ENCODE measurements at regions not wholly inside any gene's neighbourhood (a gene's known extent, or its start where the extent isn't known, plus 50 kb on each side); places are given as distances from the start of the nearest gene placed in this dataset.

DNA sequence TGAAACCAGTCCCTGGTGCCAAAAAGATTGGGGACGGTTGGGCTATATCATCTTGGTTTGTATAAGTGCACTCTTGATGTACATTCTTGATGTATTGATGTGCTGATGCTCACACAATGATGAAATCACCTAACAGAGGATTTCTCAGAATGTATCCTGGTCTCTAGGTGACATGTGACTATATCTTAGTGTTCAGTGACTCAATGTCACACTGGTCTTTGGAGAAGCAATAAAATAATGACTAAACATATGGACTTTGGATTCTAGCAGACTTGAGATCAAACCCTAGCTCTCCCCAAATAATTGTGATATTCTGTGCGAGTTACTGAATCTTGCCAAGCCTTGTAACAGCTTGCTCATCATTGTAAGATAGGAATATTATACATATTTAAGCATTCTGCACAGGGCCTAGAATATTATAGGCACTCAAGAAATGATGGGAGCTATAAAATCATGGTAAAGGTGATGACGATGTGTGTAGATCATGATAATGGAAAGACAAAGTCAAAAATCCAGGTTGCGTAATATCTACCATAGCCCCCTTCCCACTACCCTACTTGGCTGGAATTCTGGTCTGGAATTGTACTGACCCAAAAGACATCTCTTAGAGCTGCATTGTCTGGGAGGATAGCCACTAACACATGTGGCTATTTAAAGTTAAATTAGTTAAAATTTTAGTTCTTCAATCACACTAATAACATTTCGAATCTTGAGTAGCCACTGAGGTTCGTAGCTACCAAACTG is 117.6 kb upstream of the PWP1 start:
- no peak for ATAC-seq
- TF ChIP-seq, protein P1, sequence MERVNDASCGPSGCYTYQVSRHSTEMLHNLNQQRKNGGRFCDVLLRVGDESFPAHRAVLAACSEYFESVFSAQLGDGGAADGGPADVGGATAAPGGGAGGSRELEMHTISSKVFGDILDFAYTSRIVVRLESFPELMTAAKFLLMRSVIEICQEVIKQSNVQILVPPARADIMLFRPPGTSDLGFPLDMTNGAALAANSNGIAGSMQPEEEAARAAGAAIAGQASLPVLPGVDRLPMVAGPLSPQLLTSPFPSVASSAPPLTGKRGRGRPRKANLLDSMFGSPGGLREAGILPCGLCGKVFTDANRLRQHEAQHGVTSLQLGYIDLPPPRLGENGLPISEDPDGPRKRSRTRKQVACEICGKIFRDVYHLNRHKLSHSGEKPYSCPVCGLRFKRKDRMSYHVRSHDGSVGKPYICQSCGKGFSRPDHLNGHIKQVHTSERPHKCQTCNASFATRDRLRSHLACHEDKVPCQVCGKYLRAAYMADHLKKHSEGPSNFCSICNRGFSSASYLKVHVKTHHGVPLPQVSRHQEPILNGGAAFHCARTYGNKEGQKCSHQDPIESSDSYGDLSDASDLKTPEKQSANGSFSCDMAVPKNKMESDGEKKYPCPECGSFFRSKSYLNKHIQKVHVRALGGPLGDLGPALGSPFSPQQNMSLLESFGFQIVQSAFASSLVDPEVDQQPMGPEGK (CRISPR knock-in tag; IDR thresholded peaks at IDR 0.05; ENCODE audit: borderline replicate concordance): no peak
- TF ChIP-seq OSR1 (CRISPR knock-in tag; IDR thresholded peaks at IDR 0.05) (no peak), ZC3H10 (CRISPR knock-in tag; IDR thresholded peaks at IDR 0.05) (no peak), BACH2 (CRISPR knock-in tag; IDR thresholded peaks at IDR 0.05; ENCODE audit: borderline replicate concordance) (no peak), RARB (CRISPR knock-in tag; IDR thresholded peaks at IDR 0.05) (no peak)

DNA sequence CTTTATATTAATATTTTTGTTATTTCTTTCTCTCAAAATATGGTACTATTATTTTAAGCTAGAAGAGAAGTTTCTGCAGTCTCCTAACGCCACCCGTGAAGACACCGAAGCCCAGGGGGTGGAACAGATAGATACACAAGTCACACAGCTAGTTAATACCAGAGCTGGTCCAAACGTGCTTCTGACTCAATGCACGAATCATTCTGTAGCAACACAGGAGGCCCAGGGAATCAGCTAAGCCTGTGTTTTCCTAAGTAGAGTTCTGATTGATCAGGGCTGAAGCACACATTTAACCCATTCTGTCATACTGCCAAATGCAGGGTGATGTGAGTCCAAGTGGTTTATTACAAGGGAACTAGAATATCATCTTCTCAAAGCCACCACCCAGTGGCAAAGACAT is 116.9 kb upstream of the PWP1 start:
- ATAC-seq: no peak
- TF ChIP-seq TOX (CRISPR knock-in tag; IDR thresholded peaks at IDR 0.05; ENCODE audit: borderline replicate concordance): no peak
- TF ChIP-seq ZNF8 (CRISPR knock-in tag; IDR thresholded peaks at IDR 0.05): no peak
- TF ChIP-seq ESRRG (CRISPR knock-in tag; IDR thresholded peaks at IDR 0.05): no peak
- no peak for TF ChIP-seq RARB (CRISPR knock-in tag; IDR thresholded peaks at IDR 0.05)
- no peak for TF ChIP-seq GLIS3 (CRISPR knock-in tag; IDR thresholded peaks at IDR 0.05)
- no peak for TF ChIP-seq ZFP3 (CRISPR knock-in tag; IDR thresholded peaks at IDR 0.05)
- no peak for TF ChIP-seq ZC3H10 (CRISPR knock-in tag; IDR thresholded peaks at IDR 0.05)
- TF ChIP-seq, protein P1 (CRISPR knock-in tag; IDR thresholded peaks at IDR 0.05; ENCODE audit: borderline replicate concordance): no peak
- TF ChIP-seq ZNF70 (CRISPR knock-in tag; IDR thresholded peaks at IDR 0.05): no peak
- TF ChIP-seq, protein P2, sequence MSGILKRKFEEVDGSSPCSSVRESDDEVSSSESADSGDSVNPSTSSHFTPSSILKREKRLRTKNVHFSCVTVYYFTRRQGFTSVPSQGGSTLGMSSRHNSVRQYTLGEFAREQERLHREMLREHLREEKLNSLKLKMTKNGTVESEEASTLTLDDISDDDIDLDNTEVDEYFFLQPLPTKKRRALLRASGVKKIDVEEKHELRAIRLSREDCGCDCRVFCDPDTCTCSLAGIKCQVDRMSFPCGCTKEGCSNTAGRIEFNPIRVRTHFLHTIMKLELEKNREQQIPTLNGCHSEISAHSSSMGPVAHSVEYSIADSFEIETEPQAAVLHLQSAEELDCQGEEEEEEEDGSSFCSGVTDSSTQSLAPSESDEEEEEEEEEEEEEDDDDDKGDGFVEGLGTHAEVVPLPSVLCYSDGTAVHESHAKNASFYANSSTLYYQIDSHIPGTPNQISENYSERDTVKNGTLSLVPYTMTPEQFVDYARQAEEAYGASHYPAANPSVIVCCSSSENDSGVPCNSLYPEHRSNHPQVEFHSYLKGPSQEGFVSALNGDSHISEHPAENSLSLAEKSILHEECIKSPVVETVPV (CRISPR knock-in tag; IDR thresholded peaks at IDR 0.05): no peak
- no peak for TF ChIP-seq CSDC2 (CRISPR knock-in tag; IDR thresholded peaks at IDR 0.05)
- no peak for TF ChIP-seq OSR1 (CRISPR knock-in tag; IDR thresholded peaks at IDR 0.05)
- no peak for TF ChIP-seq TCF4 (CRISPR knock-in tag; IDR thresholded peaks at IDR 0.05; ENCODE audit: borderline replicate concordance)
- no peak for TF ChIP-seq ZNF565 (CRISPR knock-in tag; conservative IDR thresholded peaks at IDR 0.05; ENCODE audit: low read depth)
- TF ChIP-seq, protein P3, sequence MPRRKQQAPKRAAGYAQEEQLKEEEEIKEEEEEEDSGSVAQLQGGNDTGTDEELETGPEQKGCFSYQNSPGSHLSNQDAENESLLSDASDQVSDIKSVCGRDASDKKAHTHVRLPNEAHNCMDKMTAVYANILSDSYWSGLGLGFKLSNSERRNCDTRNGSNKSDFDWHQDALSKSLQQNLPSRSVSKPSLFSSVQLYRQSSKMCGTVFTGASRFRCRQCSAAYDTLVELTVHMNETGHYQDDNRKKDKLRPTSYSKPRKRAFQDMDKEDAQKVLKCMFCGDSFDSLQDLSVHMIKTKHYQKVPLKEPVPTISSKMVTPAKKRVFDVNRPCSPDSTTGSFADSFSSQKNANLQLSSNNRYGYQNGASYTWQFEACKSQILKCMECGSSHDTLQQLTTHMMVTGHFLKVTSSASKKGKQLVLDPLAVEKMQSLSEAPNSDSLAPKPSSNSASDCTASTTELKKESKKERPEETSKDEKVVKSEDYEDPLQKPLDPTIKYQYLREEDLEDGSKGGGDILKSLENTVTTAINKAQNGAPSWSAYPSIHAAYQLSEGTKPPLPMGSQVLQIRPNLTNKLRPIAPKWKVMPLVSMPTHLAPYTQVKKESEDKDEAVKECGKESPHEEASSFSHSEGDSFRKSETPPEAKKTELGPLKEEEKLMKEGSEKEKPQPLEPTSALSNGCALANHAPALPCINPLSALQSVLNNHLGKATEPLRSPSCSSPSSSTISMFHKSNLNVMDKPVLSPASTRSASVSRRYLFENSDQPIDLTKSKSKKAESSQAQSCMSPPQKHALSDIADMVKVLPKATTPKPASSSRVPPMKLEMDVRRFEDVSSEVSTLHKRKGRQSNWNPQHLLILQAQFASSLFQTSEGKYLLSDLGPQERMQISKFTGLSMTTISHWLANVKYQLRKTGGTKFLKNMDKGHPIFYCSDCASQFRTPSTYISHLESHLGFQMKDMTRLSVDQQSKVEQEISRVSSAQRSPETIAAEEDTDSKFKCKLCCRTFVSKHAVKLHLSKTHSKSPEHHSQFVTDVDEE (CRISPR knock-in tag; IDR thresholded peaks at IDR 0.05): no peak
- TF ChIP-seq, protein P4, sequence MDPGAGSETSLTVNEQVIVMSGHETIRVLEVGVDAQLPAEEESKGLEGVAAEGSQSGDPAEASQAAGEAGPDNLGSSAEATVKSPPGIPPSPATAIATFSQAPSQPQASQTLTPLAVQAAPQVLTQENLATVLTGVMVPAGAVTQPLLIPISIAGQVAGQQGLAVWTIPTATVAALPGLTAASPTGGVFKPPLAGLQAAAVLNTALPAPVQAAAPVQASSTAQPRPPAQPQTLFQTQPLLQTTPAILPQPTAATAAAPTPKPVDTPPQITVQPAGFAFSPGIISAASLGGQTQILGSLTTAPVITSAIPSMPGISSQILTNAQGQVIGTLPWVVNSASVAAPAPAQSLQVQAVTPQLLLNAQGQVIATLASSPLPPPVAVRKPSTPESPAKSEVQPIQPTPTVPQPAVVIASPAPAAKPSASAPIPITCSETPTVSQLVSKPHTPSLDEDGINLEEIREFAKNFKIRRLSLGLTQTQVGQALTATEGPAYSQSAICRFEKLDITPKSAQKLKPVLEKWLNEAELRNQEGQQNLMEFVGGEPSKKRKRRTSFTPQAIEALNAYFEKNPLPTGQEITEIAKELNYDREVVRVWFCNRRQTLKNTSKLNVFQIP (CRISPR knock-in tag; IDR thresholded peaks at IDR 0.05; ENCODE audit: borderline replicate concordance, low read depth): no peak
- no peak for TF ChIP-seq SNAI2 (CRISPR knock-in tag; IDR thresholded peaks at IDR 0.05)
- no peak for TF ChIP-seq ARNTL (CRISPR knock-in tag; IDR thresholded peaks at IDR 0.05; ENCODE audit: borderline replicate concordance, low read depth)

DNA sequence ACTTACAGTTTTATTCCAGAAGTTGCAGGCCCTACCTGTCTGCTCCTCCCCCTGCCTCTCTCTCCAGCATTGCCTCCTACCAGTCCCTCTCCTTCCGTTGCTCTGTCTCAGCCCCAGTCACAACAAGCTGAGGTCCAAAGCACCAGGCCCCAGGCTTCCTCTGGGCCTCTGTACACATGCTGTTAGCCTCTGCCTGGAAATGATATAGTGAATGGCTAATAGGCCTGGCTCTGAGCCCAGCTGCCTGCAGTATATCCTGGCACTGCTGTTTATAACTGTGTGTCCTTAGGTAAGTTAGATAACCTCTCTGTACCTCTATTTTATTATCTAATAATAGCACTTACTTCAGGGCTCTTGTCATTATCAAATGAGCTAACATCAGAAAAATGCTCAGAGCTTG is 114.9 kb upstream of the PWP1 start:
- TF ChIP-seq TCF4 (CRISPR knock-in tag; IDR thresholded peaks at IDR 0.05; ENCODE audit: borderline replicate concordance): no peak
- no peak for TF ChIP-seq BACH2 (CRISPR knock-in tag; IDR thresholded peaks at IDR 0.05; ENCODE audit: borderline replicate concordance)
- peak; percentile 96 for TF ChIP-seq ZNF8 (CRISPR knock-in tag; IDR thresholded peaks at IDR 0.05)
- peak; percentile 27; the same call in 1 of the 3 replicates for ATAC-seq
